ENCODE measurements at regions not wholly inside any gene's neighbourhood (a gene's known extent, or its start where the extent isn't known, plus 50 kb on each side); places are given as distances from the start of the nearest gene placed in this dataset.

DNA sequence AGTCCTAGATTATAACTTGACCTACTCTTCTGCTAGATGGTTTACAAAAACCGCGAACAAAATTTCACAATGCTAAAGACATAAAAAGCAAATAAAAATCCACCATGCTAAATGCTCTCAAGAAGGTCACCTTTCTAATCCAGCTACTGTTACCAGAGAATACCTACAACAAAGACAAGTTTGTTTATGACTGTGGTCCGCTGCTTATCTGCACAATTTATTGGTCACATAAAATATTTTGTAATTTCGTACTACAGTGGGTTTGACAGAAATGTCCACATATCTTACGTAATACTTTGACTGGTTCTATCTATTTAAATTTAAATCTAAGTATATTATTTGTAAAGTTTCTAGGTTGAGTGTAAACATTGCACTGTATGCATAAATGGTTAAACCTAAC lies 257.6 kb upstream of the ZNF608 start:
- Mint-ChIP-seq H3K27ac (ENCODE audit: low read depth) (no peak overlapping the region), H3K9me3 (peaks cover 12% of the 10 kb centered on the region), H3K4me3 (no peak overlapping the region), H3K27me3 (no peaks in the 10 kb centered on the region), H3K4me1 (no peaks in the 10 kb centered on the region), H3K36me3 (ENCODE audit: insufficient read depth) (no peaks in the 10 kb centered on the region)
- no peak for ATAC-seq (replicated peaks; ENCODE audit: extremely low read depth, poor library complexity, severe bottlenecking)
- no peak for DNase-seq (ENCODE audit: low spot score in 2 of 2)

DNA sequence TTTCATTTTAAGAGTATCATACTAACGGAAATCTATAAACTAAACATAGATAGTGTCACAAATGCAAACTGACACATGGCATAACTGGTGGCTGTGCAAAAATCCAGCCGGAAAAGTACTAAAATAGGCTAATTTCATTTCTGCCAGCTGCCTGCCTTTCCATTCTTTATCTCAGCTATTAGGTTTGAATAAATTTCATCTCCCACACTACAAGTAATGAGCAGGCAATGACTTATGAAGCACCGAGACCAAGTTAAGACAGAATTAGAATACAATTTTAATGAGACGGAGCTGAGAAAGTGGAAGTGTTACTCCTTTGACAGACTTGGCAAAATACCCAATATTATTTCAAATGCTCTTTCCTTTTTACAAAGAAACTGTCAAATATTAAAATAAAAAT lies 258.8 kb upstream of the ZNF608 start:
- Mint-ChIP-seq H3K27me3 (no peaks in the 10 kb centered on the region), H3K4me3 (no peak overlapping the region), H3K4me1 (no peaks in the 10 kb centered on the region), H3K27ac (ENCODE audit: low read depth) (no peak overlapping the region), H3K36me3 (ENCODE audit: insufficient read depth) (no peaks in the 10 kb centered on the region), H3K9me3 (peaks cover 12% of the 10 kb centered on the region)
- DNase-seq (ENCODE audit: low spot score in 2 of 2) (no peak), ATAC-seq (replicated peaks; ENCODE audit: extremely low read depth, poor library complexity, severe bottlenecking) (no peak)

DNA sequence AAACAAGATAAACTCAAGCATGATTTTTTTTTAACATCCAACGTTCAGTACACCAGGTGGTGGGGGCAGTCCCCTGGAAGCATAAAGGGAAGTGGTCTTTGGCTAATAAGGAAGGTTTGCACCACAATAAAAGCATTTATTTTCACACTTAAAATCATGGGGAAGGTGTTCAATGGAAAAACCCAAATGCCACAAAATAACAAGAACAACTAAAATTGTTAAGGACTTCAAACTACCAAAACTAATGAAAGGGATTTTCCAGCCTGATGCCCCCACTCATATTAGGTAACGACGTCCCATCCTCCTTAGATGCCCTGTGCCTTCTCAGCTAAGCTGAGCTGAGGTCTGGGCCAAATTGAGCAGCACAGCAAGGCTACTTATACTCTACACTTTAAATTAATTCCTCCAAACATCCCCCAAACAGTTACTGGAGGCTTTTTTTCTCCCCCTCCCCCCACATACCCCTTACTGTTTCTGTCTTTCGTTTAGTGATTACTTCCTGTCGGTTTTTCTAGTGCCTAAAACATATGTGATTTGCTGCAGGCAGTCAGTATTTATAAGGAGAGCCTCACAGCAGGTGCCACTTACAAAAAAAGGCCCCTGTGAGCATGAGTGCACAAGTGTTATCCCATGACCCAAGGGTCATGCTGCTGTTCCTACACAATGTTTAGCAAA lies 259.7 kb upstream of the ZNF608 start:
- H3K4me3 Mint-ChIP-seq, result no peak overlapping the region
- no peaks in the 10 kb centered on the region for H3K27me3 Mint-ChIP-seq
- ATAC-seq (replicated peaks; ENCODE audit: extremely low read depth, poor library complexity, severe bottlenecking) (no peak), DNase-seq (ENCODE audit: low spot score in 2 of 2) (no peak)
- H3K9me3 Mint-ChIP-seq, result peaks cover 9% of the 10 kb centered on the region
- no peaks in the 10 kb centered on the region for H3K4me1 Mint-ChIP-seq
- H3K27ac Mint-ChIP-seq (ENCODE audit: low read depth), result no peak overlapping the region
- H3K36me3 Mint-ChIP-seq (ENCODE audit: insufficient read depth), result no peaks in the 10 kb centered on the region

DNA sequence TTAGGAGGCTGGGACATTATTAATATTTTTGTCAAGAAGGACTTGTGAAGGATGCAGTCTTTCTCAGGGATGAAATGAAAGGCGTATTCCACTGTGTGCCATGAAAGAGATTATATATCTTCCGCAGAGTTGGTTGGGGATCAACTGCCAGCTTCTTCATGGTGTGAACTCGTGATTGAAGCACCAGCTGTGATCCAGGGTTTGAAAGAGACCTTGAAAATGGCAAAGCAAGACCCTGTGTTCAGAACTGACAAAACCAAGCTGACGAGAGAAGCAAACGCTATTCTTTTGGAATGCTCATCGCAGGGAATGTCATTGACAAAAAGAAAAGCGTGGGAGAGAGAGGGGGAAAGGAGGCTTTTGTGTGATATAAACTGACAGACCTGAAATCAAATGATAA lies 263.9 kb upstream of the ZNF608 start:
- Mint-ChIP-seq H3K27ac (ENCODE audit: low read depth) (no peak overlapping the region), H3K4me1 (no peaks in the 10 kb centered on the region), H3K27me3 (no peaks in the 10 kb centered on the region), H3K4me3 (no peak overlapping the region), H3K9me3 (no peaks in the 10 kb centered on the region), H3K36me3 (ENCODE audit: insufficient read depth) (no peaks in the 10 kb centered on the region)
- no peak for ATAC-seq (replicated peaks; ENCODE audit: extremely low read depth, poor library complexity, severe bottlenecking)
- DNase-seq (ENCODE audit: low spot score in 2 of 2), result no peak

DNA sequence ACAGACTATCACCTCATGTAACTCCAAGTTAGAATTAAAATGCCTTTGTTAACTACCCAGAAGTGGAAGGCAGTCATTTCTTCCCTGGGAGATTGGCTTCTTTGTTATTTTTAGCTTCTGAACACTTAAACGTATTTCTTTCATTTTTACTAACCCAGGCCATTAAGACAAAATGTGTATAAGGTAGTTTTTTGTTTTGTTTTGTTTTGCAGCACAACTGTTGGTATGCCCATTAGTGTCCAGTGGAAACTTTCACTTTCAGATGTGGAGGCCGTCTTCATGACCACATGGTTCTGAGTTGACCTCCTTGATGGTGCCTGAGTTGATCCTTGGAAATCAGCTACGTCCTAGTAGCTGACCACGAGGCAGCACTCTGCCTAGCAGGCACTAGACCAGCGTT lies 264.6 kb upstream of the ZNF608 start:
- Mint-ChIP-seq H3K27me3 (no peaks in the 10 kb centered on the region), H3K36me3 (ENCODE audit: insufficient read depth) (no peaks in the 10 kb centered on the region), H3K4me3 (no peak overlapping the region), H3K4me1 (no peaks in the 10 kb centered on the region), H3K9me3 (no peaks in the 10 kb centered on the region), H3K27ac (ENCODE audit: low read depth) (no peak overlapping the region)
- ATAC-seq (replicated peaks; ENCODE audit: extremely low read depth, poor library complexity, severe bottlenecking) (no peak), DNase-seq (ENCODE audit: low spot score in 2 of 2) (no peak)

DNA sequence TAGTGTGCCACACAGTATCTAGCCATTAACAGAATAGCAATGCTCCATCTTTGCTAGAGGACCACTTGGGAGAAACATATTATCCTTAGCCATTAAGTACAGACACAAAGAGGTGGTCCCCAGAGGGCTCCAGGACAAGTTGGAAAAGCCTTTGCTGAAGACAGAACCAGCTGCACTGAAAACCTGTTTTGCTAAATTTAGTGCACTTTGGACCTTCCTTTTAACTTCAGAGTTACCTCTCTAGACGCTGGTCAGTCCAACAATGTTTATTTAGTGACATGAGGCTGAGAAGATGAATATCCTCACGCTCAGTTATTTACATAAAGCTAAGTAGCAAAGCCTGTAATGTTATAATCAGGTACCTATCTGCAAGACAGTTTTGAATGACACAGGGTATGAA lies 265.0 kb upstream of the ZNF608 start:
- peaks cover 1% of the 10 kb centered on the region for H3K36me3 Mint-ChIP-seq (ENCODE audit: insufficient read depth)
- no peaks in the 10 kb centered on the region for H3K27me3 Mint-ChIP-seq
- H3K9me3 Mint-ChIP-seq, result no peaks in the 10 kb centered on the region
- H3K27ac Mint-ChIP-seq (ENCODE audit: low read depth), result no peak overlapping the region
- ATAC-seq (replicated peaks; ENCODE audit: extremely low read depth, poor library complexity, severe bottlenecking) (no peak), DNase-seq (ENCODE audit: low spot score in 2 of 2) (no peak)
- no peaks in the 10 kb centered on the region for H3K4me1 Mint-ChIP-seq
- no peak overlapping the region for H3K4me3 Mint-ChIP-seq

DNA sequence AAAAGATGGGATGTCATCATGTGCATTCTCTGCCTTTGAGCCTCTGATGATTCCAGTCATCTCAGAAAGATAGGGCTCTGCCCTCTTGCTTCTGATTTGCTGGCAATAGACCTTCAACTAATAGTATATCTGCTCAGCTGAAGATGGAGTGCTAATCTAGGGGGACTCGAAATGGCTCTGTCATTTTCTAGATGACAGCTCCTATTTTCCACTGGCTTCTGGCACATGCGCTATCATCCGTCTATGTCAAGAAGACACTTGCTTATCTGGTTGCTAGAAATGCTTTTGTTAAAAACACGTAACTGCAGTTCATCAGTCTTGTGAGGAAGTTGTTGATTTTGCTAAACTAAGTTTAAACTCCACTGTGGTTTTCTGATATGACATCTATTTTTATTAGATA lies 265.5 kb upstream of the ZNF608 start:
- Mint-ChIP-seq H3K4me1 (no peaks in the 10 kb centered on the region), H3K27ac (ENCODE audit: low read depth) (no peak overlapping the region), H3K4me3 (no peak overlapping the region), H3K36me3 (ENCODE audit: insufficient read depth) (peaks cover 1% of the 10 kb centered on the region), H3K27me3 (no peaks in the 10 kb centered on the region), H3K9me3 (no peaks in the 10 kb centered on the region)
- ATAC-seq (replicated peaks; ENCODE audit: extremely low read depth, poor library complexity, severe bottlenecking) (no peak), DNase-seq (ENCODE audit: low spot score in 2 of 2) (no peak)

DNA sequence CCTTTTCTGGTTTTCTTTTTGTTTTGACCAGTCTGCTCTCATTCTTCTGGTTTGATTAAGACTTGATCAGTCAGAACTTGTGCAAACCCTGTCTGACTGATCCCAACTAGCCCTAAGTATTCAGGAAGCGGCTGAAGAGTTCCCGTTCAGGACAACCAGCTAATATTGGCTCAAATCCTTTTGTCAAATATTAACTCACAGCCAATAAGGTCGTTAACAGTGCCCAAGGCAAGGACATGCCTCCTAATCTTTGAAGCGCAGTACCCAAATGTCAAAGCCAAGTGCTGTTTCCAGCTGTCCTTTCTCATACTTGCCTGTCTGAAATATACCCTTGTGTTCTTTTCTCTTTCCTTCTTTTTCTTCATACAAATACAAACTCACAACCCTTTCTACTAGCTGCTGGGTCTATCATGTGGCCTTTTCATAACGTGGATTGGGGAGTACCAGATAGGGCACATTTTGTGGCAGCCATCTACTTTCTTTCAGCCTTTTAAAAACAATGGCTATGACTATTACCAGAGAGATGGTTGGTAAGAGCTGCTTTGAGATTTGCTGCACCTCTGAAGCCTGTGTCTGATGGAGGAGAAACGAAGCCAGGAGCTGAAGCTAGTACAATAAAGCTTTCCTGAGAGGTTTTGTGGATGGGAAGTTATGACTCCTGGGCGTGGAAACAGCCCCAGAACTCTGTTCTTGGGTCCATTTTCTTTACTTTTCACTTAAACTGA lies 266.4 kb upstream of the ZNF608 start:
- Mint-ChIP-seq H3K4me1 (no peaks in the 10 kb centered on the region), H3K36me3 (ENCODE audit: insufficient read depth) (peaks cover 1% of the 10 kb centered on the region), H3K4me3 (no peak overlapping the region), H3K9me3 (no peaks in the 10 kb centered on the region), H3K27ac (ENCODE audit: low read depth) (no peak overlapping the region), H3K27me3 (no peaks in the 10 kb centered on the region)
- ATAC-seq (replicated peaks; ENCODE audit: extremely low read depth, poor library complexity, severe bottlenecking) (no peak), DNase-seq (ENCODE audit: low spot score in 2 of 2) (no peak)

DNA sequence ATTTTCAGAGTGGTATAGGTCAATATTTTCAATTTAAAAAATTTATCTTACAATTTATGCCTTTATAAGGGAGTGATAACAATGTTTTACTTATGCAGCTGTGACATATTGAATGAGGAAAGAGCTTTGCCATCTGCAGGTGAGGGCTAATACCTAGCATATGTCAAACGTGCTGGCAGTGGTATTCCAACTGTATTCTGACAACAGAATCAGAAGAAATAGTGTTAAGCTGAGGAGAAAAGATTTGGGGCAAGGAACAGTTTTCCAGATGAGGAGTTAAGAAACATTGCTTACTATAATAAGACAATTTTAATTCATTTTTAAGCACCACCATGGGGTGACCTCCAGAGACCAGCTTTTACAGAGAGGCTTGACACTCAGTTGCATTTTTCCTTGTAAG lies 267.8 kb upstream of the ZNF608 start:
- ATAC-seq (replicated peaks; ENCODE audit: extremely low read depth, poor library complexity, severe bottlenecking), result no peak
- DNase-seq (ENCODE audit: low spot score in 2 of 2), result no peak
- H3K4me1 Mint-ChIP-seq, result no peaks in the 10 kb centered on the region
- no peak overlapping the region for H3K4me3 Mint-ChIP-seq
- H3K27ac Mint-ChIP-seq (ENCODE audit: low read depth), result no peak overlapping the region
- H3K27me3 Mint-ChIP-seq, result no peaks in the 10 kb centered on the region
- peaks cover 1% of the 10 kb centered on the region for H3K36me3 Mint-ChIP-seq (ENCODE audit: insufficient read depth)
- no peaks in the 10 kb centered on the region for H3K9me3 Mint-ChIP-seq

DNA sequence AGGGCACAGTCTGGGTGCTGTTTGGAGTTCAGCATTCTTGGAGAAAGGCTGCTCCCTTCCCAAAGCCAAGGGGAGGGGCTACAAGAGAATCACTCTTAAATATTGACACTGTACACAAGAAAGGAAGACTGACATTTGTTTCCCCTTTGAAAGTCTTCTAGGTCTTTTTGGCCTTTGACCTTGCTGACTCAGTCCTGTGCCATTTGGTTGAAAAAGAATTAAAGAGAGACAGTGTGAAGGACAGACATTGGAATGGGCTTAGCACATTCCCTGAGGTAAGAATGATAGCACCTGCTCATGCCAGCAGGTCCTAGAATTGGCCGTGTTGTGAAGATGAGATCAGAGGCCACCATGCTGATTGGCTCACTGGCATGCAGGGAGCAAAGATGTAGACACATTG lies 271.4 kb upstream of the ZNF608 start:
- H3K36me3 Mint-ChIP-seq (ENCODE audit: insufficient read depth), result peaks cover 1% of the 10 kb centered on the region
- no peaks in the 10 kb centered on the region for H3K27me3 Mint-ChIP-seq
- H3K9me3 Mint-ChIP-seq, result no peaks in the 10 kb centered on the region
- H3K4me1 Mint-ChIP-seq, result no peaks in the 10 kb centered on the region
- DNase-seq (ENCODE audit: low spot score in 2 of 2) (no peak), ATAC-seq (replicated peaks; ENCODE audit: extremely low read depth, poor library complexity, severe bottlenecking) (no peak)
- no peak overlapping the region for H3K4me3 Mint-ChIP-seq
- no peak overlapping the region for H3K27ac Mint-ChIP-seq (ENCODE audit: low read depth)

DNA sequence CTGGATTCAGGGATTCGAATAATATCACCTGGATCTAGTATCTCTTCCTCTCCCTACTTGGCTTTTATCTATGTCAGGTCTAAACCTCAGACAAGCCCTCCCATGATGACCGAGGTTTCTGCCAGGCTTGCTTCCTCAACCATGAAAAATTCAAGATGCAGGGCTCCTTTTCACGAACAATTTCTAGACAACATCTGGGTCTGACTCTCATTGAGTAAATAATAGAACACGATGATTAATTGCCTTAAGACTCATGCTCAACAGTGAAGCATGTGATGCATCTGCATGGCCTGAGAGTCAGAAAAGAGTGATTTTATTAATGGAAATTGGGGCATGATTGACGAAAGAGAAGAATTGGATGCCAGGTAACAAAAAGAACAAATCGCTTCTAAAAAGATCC lies 277.2 kb upstream of the ZNF608 start:
- peaks cover 9% of the 10 kb centered on the region for H3K9me3 Mint-ChIP-seq
- H3K4me1 Mint-ChIP-seq, result no peaks in the 10 kb centered on the region
- H3K36me3 Mint-ChIP-seq (ENCODE audit: insufficient read depth), result no peaks in the 10 kb centered on the region
- no peak overlapping the region for H3K27ac Mint-ChIP-seq (ENCODE audit: low read depth)
- no peaks in the 10 kb centered on the region for H3K27me3 Mint-ChIP-seq
- DNase-seq (ENCODE audit: low spot score in 2 of 2) (no peak), ATAC-seq (replicated peaks; ENCODE audit: extremely low read depth, poor library complexity, severe bottlenecking) (no peak)
- H3K4me3 Mint-ChIP-seq, result no peak overlapping the region

DNA sequence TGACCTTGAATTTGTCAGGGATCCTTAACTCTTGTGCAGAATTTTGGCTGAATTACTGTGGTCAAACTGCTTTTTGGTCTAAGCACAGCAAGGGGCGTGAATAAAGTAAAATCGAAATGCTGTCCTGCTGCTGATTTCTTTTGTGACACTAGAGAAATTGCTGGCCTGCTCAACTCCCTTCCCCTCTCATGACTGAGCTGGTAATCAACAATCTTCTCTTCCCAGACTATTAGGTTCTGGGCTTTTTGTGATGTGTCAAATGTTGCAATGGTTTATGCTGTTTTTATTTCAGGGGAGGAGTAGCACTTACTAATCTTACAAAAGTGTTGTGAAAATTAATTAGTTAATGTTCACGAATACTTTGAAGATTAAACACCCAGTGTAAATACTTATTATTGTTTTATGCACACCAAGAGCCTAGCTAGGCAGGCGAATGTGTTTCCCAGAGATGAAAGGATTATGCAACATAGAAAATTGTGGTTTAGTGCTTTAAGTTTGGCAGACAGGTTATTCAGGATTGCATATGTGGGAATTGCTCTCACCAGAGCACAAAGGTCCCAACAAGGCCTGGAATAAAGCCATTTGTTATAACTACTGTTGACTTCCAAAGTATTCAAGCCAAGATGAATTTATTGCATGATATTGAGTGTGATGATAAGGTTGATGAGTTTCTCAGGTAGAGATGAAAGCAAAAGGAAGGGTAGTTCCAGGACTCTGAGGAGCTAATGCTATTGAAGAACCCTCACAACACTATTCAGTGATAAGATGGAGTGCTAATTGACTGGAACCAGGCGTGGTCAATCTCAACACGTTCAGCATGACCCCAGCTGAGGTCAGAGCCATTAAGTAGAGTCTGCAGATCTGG lies 280.7 kb upstream of the ZNF608 start:
- no peak overlapping the region for H3K4me3 Mint-ChIP-seq

DNA sequence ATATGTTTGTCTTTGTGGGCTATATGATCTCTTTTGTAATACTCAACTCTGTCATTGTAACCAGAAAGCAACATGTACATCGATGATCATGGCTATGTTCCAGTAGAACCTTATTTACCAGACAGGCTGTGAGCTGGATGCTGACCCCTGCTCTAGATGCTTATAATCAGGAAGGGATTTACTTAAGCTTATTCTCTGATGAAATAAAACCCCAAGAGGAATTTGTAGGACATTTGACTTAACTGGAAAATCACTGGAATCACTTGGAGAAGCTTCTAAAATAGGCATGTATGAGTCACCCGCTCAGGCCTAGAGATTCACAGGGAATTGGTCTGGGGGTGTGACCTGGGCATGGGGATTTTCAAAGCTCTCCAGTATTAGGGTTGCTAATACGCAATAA lies 285.8 kb upstream of the ZNF608 start:
- DNase-seq (ENCODE audit: low spot score in 2 of 2), result no peak
- Mint-ChIP-seq H3K4me1 (no peaks in the 10 kb centered on the region), H3K9me3 (peaks cover 14% of the 10 kb centered on the region), H3K36me3 (ENCODE audit: insufficient read depth) (no peaks in the 10 kb centered on the region), H3K27ac (ENCODE audit: low read depth) (no peak overlapping the region), H3K27me3 (no peaks in the 10 kb centered on the region), H3K4me3 (no peak overlapping the region)
- ATAC-seq (replicated peaks; ENCODE audit: extremely low read depth, poor library complexity, severe bottlenecking), result no peak

More for the DNA sequence above, 280.7 kb upstream of the ZNF608 start:
- no peak for ATAC-seq (replicated peaks; ENCODE audit: extremely low read depth, poor library complexity, severe bottlenecking)
- no peaks in the 10 kb centered on the region for H3K36me3 Mint-ChIP-seq (ENCODE audit: insufficient read depth)
- H3K9me3 Mint-ChIP-seq, result peaks cover 9% of the 10 kb centered on the region
- H3K27ac Mint-ChIP-seq (ENCODE audit: low read depth), result no peak overlapping the region
- no peaks in the 10 kb centered on the region for H3K27me3 Mint-ChIP-seq
- DNase-seq (ENCODE audit: low spot score in 2 of 2), result no peak
- no peaks in the 10 kb centered on the region for H3K4me1 Mint-ChIP-seq
